ENCODE measurements at regions not wholly inside any gene's neighbourhood (a gene's known extent, or its start where the extent isn't known, plus 50 kb on each side); places are given as distances from the start of the nearest gene placed in this dataset.
"Not testable (repeated sequence)": the region's sequence is repeated elsewhere in the genome, so short reads cannot be mapped to it uniquely, and the experiment has no call there.

- Histone ChIP-seq H3K27me3 (ENCODE audit: control insufficient read depth in 5 of 5, insufficient read depth in 4 of 5, low read length in 5 of 5) (no peaks in the 10 kb centered on the region), H3K4me1 (ENCODE audit: control insufficient read depth in 5 of 5, insufficient read depth in 5 of 5, low read length in 5 of 5) (no peaks in the 10 kb centered on the region), H3K27ac (ENCODE audit: low read depth, low read length) (no peak overlapping the region), H3K36me3 (ENCODE audit: control insufficient read depth in 5 of 5, insufficient read depth in 5 of 5, low read length in 5 of 5) (no peaks in the 10 kb centered on the region), H3K9ac (ENCODE audit: low read length in 5 of 5) (no peak overlapping the region), H3K4me3 (ENCODE audit: low read depth in 1 of 5, low read length in 5 of 5) (no peak overlapping the region), H3K9me3 (ENCODE audit: control insufficient read depth in 5 of 5, low read length in 5 of 5) (no peaks in the 10 kb centered on the region)
Observed at GRCh38 chr9:16052757-16053530, 500.1 kb downstream of the CCDC171 start.

- Histone ChIP-seq H3K9ac (ENCODE audit: low read length in 5 of 5) (no peak overlapping the region), H3K4me1 (ENCODE audit: control insufficient read depth in 5 of 5, insufficient read depth in 5 of 5, low read length in 5 of 5) (no peaks in the 10 kb centered on the region), H3K4me3 (ENCODE audit: low read depth in 1 of 5, low read length in 5 of 5) (no peak overlapping the region), H3K9me3 (ENCODE audit: control insufficient read depth in 5 of 5, low read length in 5 of 5) (no peaks in the 10 kb centered on the region), H3K36me3 (ENCODE audit: control insufficient read depth in 5 of 5, insufficient read depth in 5 of 5, low read length in 5 of 5) (no peaks in the 10 kb centered on the region), H3K27ac (ENCODE audit: low read depth, low read length) (no peak overlapping the region), H3K27me3 (ENCODE audit: control insufficient read depth in 5 of 5, insufficient read depth in 4 of 5, low read length in 5 of 5) (no peaks in the 10 kb centered on the region)
Observed at GRCh38 chr9:16057541-16057940, 504.7 kb downstream of the CCDC171 start.

GRCh38 chr9:16058131-16058549, 505.3 kb downstream of the CCDC171 start:
- Histone ChIP-seq H3K9me3 (ENCODE audit: control insufficient read depth in 5 of 5, low read length in 5 of 5) (no peaks in the 10 kb centered on the region), H3K36me3 (ENCODE audit: control insufficient read depth in 5 of 5, insufficient read depth in 5 of 5, low read length in 5 of 5) (no peaks in the 10 kb centered on the region), H3K27me3 (ENCODE audit: control insufficient read depth in 5 of 5, insufficient read depth in 4 of 5, low read length in 5 of 5) (no peaks in the 10 kb centered on the region), H3K4me3 (ENCODE audit: low read depth in 1 of 5, low read length in 5 of 5) (no peak overlapping the region), H3K27ac (ENCODE audit: low read depth, low read length) (no peak overlapping the region), H3K9ac (ENCODE audit: low read length in 5 of 5) (no peak overlapping the region), H3K4me1 (ENCODE audit: control insufficient read depth in 5 of 5, insufficient read depth in 5 of 5, low read length in 5 of 5) (no peaks in the 10 kb centered on the region)

GRCh38 chr9:16060436-16061129, 507.7 kb downstream of the CCDC171 start:
- H3K27ac ChIP-seq (ENCODE audit: low read depth, low read length) = no peak overlapping the region
- no peaks in the 10 kb centered on the region for H3K27me3 ChIP-seq (ENCODE audit: control insufficient read depth in 5 of 5, insufficient read depth in 4 of 5, low read length in 5 of 5)
- H3K4me3 ChIP-seq (ENCODE audit: low read depth in 1 of 5, low read length in 5 of 5) = no peak overlapping the region
- H3K9ac ChIP-seq (ENCODE audit: low read length in 5 of 5) = no peak overlapping the region
- no peaks in the 10 kb centered on the region for H3K36me3 ChIP-seq (ENCODE audit: control insufficient read depth in 5 of 5, insufficient read depth in 5 of 5, low read length in 5 of 5)
- H3K9me3 ChIP-seq (ENCODE audit: control insufficient read depth in 5 of 5, low read length in 5 of 5) = no peaks in the 10 kb centered on the region
- no peaks in the 10 kb centered on the region for H3K4me1 ChIP-seq (ENCODE audit: control insufficient read depth in 5 of 5, insufficient read depth in 5 of 5, low read length in 5 of 5)

GRCh38 chr9:16062542-16063240, 509.8 kb downstream of the CCDC171 start:
- Histone ChIP-seq H3K9ac (ENCODE audit: low read length in 5 of 5) (no peak overlapping the region), H3K4me1 (ENCODE audit: control insufficient read depth in 5 of 5, insufficient read depth in 5 of 5, low read length in 5 of 5) (no peaks in the 10 kb centered on the region)

GRCh38 chr9:16063241-16063591, 510.4 kb downstream of the CCDC171 start:
- H3K27me3 ChIP-seq (ENCODE audit: control insufficient read depth in 5 of 5, insufficient read depth in 4 of 5, low read length in 5 of 5) = no peaks in the 10 kb centered on the region
- H3K27ac ChIP-seq (ENCODE audit: low read depth, low read length) = no peak overlapping the region
- no peaks in the 10 kb centered on the region for H3K36me3 ChIP-seq (ENCODE audit: control insufficient read depth in 5 of 5, insufficient read depth in 5 of 5, low read length in 5 of 5)
- H3K9ac ChIP-seq (ENCODE audit: low read length in 5 of 5) = no peak overlapping the region
- H3K4me1 ChIP-seq (ENCODE audit: control insufficient read depth in 5 of 5, insufficient read depth in 5 of 5, low read length in 5 of 5) = no peaks in the 10 kb centered on the region
- H3K9me3 ChIP-seq (ENCODE audit: control insufficient read depth in 5 of 5, low read length in 5 of 5) = no peaks in the 10 kb centered on the region
- H3K4me3 ChIP-seq (ENCODE audit: low read depth in 1 of 5, low read length in 5 of 5) = no peak overlapping the region

More at GRCh38 chr9:16062542-16063240, 509.8 kb downstream of the CCDC171 start:
- no peaks in the 10 kb centered on the region for H3K9me3 ChIP-seq (ENCODE audit: control insufficient read depth in 5 of 5, low read length in 5 of 5)
- no peak overlapping the region for H3K4me3 ChIP-seq (ENCODE audit: low read depth in 1 of 5, low read length in 5 of 5)
- H3K36me3 ChIP-seq (ENCODE audit: control insufficient read depth in 5 of 5, insufficient read depth in 5 of 5, low read length in 5 of 5) = no peaks in the 10 kb centered on the region
- no peaks in the 10 kb centered on the region for H3K27me3 ChIP-seq (ENCODE audit: control insufficient read depth in 5 of 5, insufficient read depth in 4 of 5, low read length in 5 of 5)
- no peak overlapping the region for H3K27ac ChIP-seq (ENCODE audit: low read depth, low read length)

- peaks cover 3 to 7% (median 4%) of the 10 kb centered on the region in 5 donors for H3K4me1 ChIP-seq (ENCODE audit: control insufficient read depth in 5 of 5, insufficient read depth in 5 of 5, low read length in 5 of 5)
- no peak overlapping the region for H3K4me3 ChIP-seq (ENCODE audit: low read depth in 1 of 5, low read length in 5 of 5)
Observed at GRCh38 chr9:16064771-16065170, 511.9 kb downstream of the CCDC171 start.

GRCh38 chr9:16066201-16066600, 513.4 kb downstream of the CCDC171 start:
- H3K36me3 ChIP-seq (ENCODE audit: control insufficient read depth in 5 of 5, insufficient read depth in 5 of 5, low read length in 5 of 5); H3K27me3 ChIP-seq (ENCODE audit: control insufficient read depth in 5 of 5, insufficient read depth in 4 of 5, low read length in 5 of 5); H3K27ac ChIP-seq (ENCODE audit: low read depth, low read length); H3K9me3 ChIP-seq (ENCODE audit: control insufficient read depth in 5 of 5, low read length in 5 of 5); H3K9ac ChIP-seq (ENCODE audit: low read length in 5 of 5); H3K4me3 ChIP-seq (ENCODE audit: low read depth in 1 of 5, low read length in 5 of 5): not testable (repeated sequence)
- peaks cover 7 to 16% (median 12%) of the 10 kb centered on the region in 5 donors for H3K4me1 ChIP-seq (ENCODE audit: control insufficient read depth in 5 of 5, insufficient read depth in 5 of 5, low read length in 5 of 5)

More at GRCh38 chr9:16064771-16065170, 511.9 kb downstream of the CCDC171 start:
- H3K27ac ChIP-seq (ENCODE audit: low read depth, low read length) = no peak overlapping the region
- H3K9me3 ChIP-seq (ENCODE audit: control insufficient read depth in 5 of 5, low read length in 5 of 5) = no peaks in the 10 kb centered on the region
- H3K27me3 ChIP-seq (ENCODE audit: control insufficient read depth in 5 of 5, insufficient read depth in 4 of 5, low read length in 5 of 5) = no peaks in the 10 kb centered on the region
- no peaks in the 10 kb centered on the region for H3K36me3 ChIP-seq (ENCODE audit: control insufficient read depth in 5 of 5, insufficient read depth in 5 of 5, low read length in 5 of 5)
- no peak overlapping the region for H3K9ac ChIP-seq (ENCODE audit: low read length in 5 of 5)

GRCh38 chr9:16068476-16068875, 515.6 kb downstream of the CCDC171 start:
- Histone ChIP-seq H3K4me1 (ENCODE audit: control insufficient read depth in 5 of 5, insufficient read depth in 5 of 5, low read length in 5 of 5) (peaks cover 7 to 16% (median 12%) of the 10 kb centered on the region in 5 donors), H3K36me3 (ENCODE audit: control insufficient read depth in 5 of 5, insufficient read depth in 5 of 5, low read length in 5 of 5) (no peaks in the 10 kb centered on the region), H3K9me3 (ENCODE audit: control insufficient read depth in 5 of 5, low read length in 5 of 5) (no peaks in the 10 kb centered on the region), H3K27me3 (ENCODE audit: control insufficient read depth in 5 of 5, insufficient read depth in 4 of 5, low read length in 5 of 5) (no peaks in the 10 kb centered on the region), H3K9ac (ENCODE audit: low read length in 5 of 5) (no peak overlapping the region), H3K27ac (ENCODE audit: low read depth, low read length) (no peak overlapping the region), H3K4me3 (ENCODE audit: low read depth in 1 of 5, low read length in 5 of 5) (no peak overlapping the region)

GRCh38 chr9:16069249-16069648, 516.4 kb downstream of the CCDC171 start:
- no peaks in the 10 kb centered on the region for H3K9me3 ChIP-seq (ENCODE audit: control insufficient read depth in 5 of 5, low read length in 5 of 5)
- H3K27me3 ChIP-seq (ENCODE audit: control insufficient read depth in 5 of 5, insufficient read depth in 4 of 5, low read length in 5 of 5) = no peaks in the 10 kb centered on the region
- no peak overlapping the region for H3K4me3 ChIP-seq (ENCODE audit: low read depth in 1 of 5, low read length in 5 of 5)
- no peak overlapping the region for H3K9ac ChIP-seq (ENCODE audit: low read length in 5 of 5)
- no peaks in the 10 kb centered on the region for H3K36me3 ChIP-seq (ENCODE audit: control insufficient read depth in 5 of 5, insufficient read depth in 5 of 5, low read length in 5 of 5)
- H3K27ac ChIP-seq (ENCODE audit: low read depth, low read length) = no peak overlapping the region
- peaks cover 7 to 16% (median 12%) of the 10 kb centered on the region in 5 donors for H3K4me1 ChIP-seq (ENCODE audit: control insufficient read depth in 5 of 5, insufficient read depth in 5 of 5, low read length in 5 of 5)
